OCI-LY1 (cell line): ENCODE measurements at regions not wholly inside any gene's neighbourhood (a gene's known extent, or its start where the extent isn't known, plus 50 kb on each side); places are given as distances from the start of the nearest gene placed in this dataset.

Source experiments
- H2AFZ ChIP-seq: fragments of 200-600 bp; sonication (generic), shearing (Covaris generic); 2 replicates; pipeline ENCODE4 v1.6.0; 2014; ENCODE audit warnings: antibody characterized with exemption, mild to moderate bottlenecking, low read length
- H3F3A ChIP-seq: fragments of 200-600 bp; sonication (generic), shearing (Covaris generic); 2 replicates; pipeline ENCODE4 v1.6.0; 2014; ENCODE audit warnings: mild to moderate bottlenecking, antibody characterized with exemption, low read length, moderate library complexity; ENCODE audit not compliant: insufficient read depth
- H3K27ac ChIP-seq: fragments of 200-600 bp; sonication (generic); 2 replicates; pipeline ENCODE4 v1.5.1; 2014; ENCODE audit warnings: low read length, mixed run types, mild to moderate bottlenecking, low read depth; ENCODE audit not compliant: poor library complexity, severe bottlenecking
- H3K27me3 ChIP-seq: fragments of 200-600 bp; sonication (generic); 2 replicates; pipeline ENCODE4 v1.6.0; 2014; ENCODE audit warnings: antibody characterized with exemption, mild to moderate bottlenecking, low read length, moderate library complexity; ENCODE audit not compliant: insufficient read depth
- H3K36me3 ChIP-seq: fragments of 200-600 bp; sonication (generic); 2 replicates; pipeline ENCODE4 v1.6.1; 2014; ENCODE audit warnings: mild to moderate bottlenecking, antibody characterized with exemption, low read length, moderate library complexity, mixed read lengths; ENCODE audit not compliant: insufficient read depth
- H3K4me1 ChIP-seq: fragments of 200-600 bp; sonication (generic); 2 replicates; pipeline ENCODE4 v1.5.1; 2014; ENCODE audit warnings: mild to moderate bottlenecking, low read length, moderate library complexity; ENCODE audit not compliant: insufficient read depth, severe bottlenecking
- H3K4me2 ChIP-seq: fragments of 200-600 bp; sonication (generic), shearing (Covaris generic); 2 replicates; pipeline ENCODE4 v1.6.1; 2014; ENCODE audit warnings: low read length
- H3K4me3 ChIP-seq: fragments of 200-600 bp; sonication (generic); 2 replicates; pipeline ENCODE4 v1.5.1; 2014; ENCODE audit warnings: low read length, low read depth, mild to moderate bottlenecking, mixed read lengths; ENCODE audit not compliant: poor library complexity, severe bottlenecking
- H3K79me2 ChIP-seq: fragments of 200-600 bp; shearing (Covaris generic); 2 replicates; pipeline ENCODE4 v1.6.1; 2016; ENCODE audit warnings: mixed run types, low read length, mixed read lengths; ENCODE audit not compliant: insufficient read depth
- H3K9ac ChIP-seq: fragments of 200-600 bp; sonication (generic), shearing (Covaris generic); 2 replicates; pipeline ENCODE4 v1.6.1; 2014; ENCODE audit warnings: mild to moderate bottlenecking, low read length, mixed read lengths
- H3K9me2 ChIP-seq: fragments of 200-600 bp; sonication (generic), shearing (Covaris generic); 2 replicates; pipeline ENCODE4 v1.6.1; 2014; ENCODE audit warnings: low read depth, mild to moderate bottlenecking, low read length, mixed read lengths
- H3K9me3 ChIP-seq: fragments of 200-600 bp; shearing (Covaris generic); 2 replicates; pipeline ENCODE4 v1.6.1; 2014; ENCODE audit warnings: low read length, mixed read lengths
- H4K20me1 ChIP-seq: fragments of 200-600 bp; sonication (generic), shearing (Covaris generic); 2 replicates; pipeline ENCODE4 v1.6.0; 2016; ENCODE audit warnings: mild to moderate bottlenecking, low read length; ENCODE audit not compliant: insufficient read depth
- CTCF ChIP-seq: fragments of 200-600 bp; sonication (generic), shearing (Covaris generic); IDR thresholded peaks from 2 replicates; pipeline ENCODE4 v1.5.1; 2017; ENCODE audit warnings: mild to moderate bottlenecking, antibody characterized with exemption, low read length, moderate library complexity, mixed read lengths
- EZH2 ChIP-seq: fragments of 200-600 bp; sonication (generic), shearing (Covaris generic); IDR thresholded peaks from 2 replicates; pipeline ENCODE4 v1.8.0; 2017; ENCODE audit warnings: borderline replicate concordance, mixed run types, mild to moderate bottlenecking, antibody characterized with exemption, low read length, moderate library complexity, mixed read lengths

- Histone ChIP-seq H4K20me1 (no peaks in the 10 kb centered on the region), H3F3A (no peaks in the 10 kb centered on the region), H3K4me3 (no peak overlapping the region), H3K4me1 (peaks cover 24% of the 10 kb centered on the region), H3K27ac (no peak overlapping the region), H2AFZ (no peak overlapping the region), H3K9me3 (no peaks in the 10 kb centered on the region), H3K9me2 (no peaks in the 10 kb centered on the region), H3K36me3 (no peaks in the 10 kb centered on the region), H3K79me2 (no peaks in the 10 kb centered on the region), H3K9ac (no peak overlapping the region), H3K4me2 (no peak overlapping the region), H3K27me3 (no peaks in the 10 kb centered on the region)
- no peak for TF ChIP-seq CTCF
- TF ChIP-seq EZH2, result no peak
These were observed 144.9 kb upstream of the POU5F2 start for GRCh38 chr5:93886098-93886806.

- TF ChIP-seq EZH2 (no peak), CTCF (no peak)
- Histone ChIP-seq H3K9me3 (no peaks in the 10 kb centered on the region), H2AFZ (no peak overlapping the region), H3K9me2 (no peaks in the 10 kb centered on the region), H3K4me3 (no peak overlapping the region), H3K27me3 (no peaks in the 10 kb centered on the region), H3F3A (no peaks in the 10 kb centered on the region), H3K79me2 (no peaks in the 10 kb centered on the region), H4K20me1 (no peaks in the 10 kb centered on the region), H3K27ac (no peak overlapping the region), H3K36me3 (no peaks in the 10 kb centered on the region), H3K4me2 (no peak overlapping the region), H3K9ac (no peak overlapping the region), H3K4me1 (peaks cover 24% of the 10 kb centered on the region)
These were observed 142.9 kb upstream of the POU5F2 start for GRCh38 chr5:93884254-93884653.

- Histone ChIP-seq H3F3A (no peaks in the 10 kb centered on the region), H4K20me1 (no peaks in the 10 kb centered on the region), H3K4me2 (peak overlapping the region; percentile 2; the same call in 1 of the 2 replicates), H3K36me3 (no peaks in the 10 kb centered on the region), H2AFZ (no peak overlapping the region), H3K9me2 (no peaks in the 10 kb centered on the region), H3K4me3 (no peak overlapping the region), H3K27ac (peak overlapping the region; percentile 27), H3K4me1 (peaks cover 24% of the 10 kb centered on the region), H3K79me2 (no peaks in the 10 kb centered on the region), H3K27me3 (no peaks in the 10 kb centered on the region), H3K9ac (no peak overlapping the region), H3K9me3 (no peaks in the 10 kb centered on the region)
- TF ChIP-seq CTCF (no peak), EZH2 (no peak)
These were observed 142.1 kb upstream of the POU5F2 start for GRCh38 chr5:93883459-93883858.
